Glomerular visceral epithelial cell (primary cell): ENCODE measurements at regions not wholly inside any gene's neighbourhood (a gene's known extent, or its start where the extent isn't known, plus 50 kb on each side); places are given as distances from the start of the nearest gene placed in this dataset.
"Not testable (repeated sequence)": the region's sequence is repeated elsewhere in the genome, so short reads cannot be mapped to it uniquely, and the experiment has no call there.

ENCODE experiments used
- DNase-seq: peaks from one replicate; pipeline ENCODE4 v3.0.0-alpha.2; 2016; ENCODE audit errors: extremely low spot score

GRCh38 chr1:68673771-68674170, 176.9 kb upstream of the DEPDC1 start:
- DNase-seq: no peak

- DNase-seq: no peak
These were observed 178.5 kb upstream of the DEPDC1 start for GRCh38 chr1:68675336-68675735.

GRCh38 chr1:68677684-68678351, 180.9 kb upstream of the DEPDC1 start:
- DNase-seq: no peak

- no peak for DNase-seq
These were observed 199.3 kb upstream of the DEPDC1 start for GRCh38 chr1:68696221-68696620.

DNA sequence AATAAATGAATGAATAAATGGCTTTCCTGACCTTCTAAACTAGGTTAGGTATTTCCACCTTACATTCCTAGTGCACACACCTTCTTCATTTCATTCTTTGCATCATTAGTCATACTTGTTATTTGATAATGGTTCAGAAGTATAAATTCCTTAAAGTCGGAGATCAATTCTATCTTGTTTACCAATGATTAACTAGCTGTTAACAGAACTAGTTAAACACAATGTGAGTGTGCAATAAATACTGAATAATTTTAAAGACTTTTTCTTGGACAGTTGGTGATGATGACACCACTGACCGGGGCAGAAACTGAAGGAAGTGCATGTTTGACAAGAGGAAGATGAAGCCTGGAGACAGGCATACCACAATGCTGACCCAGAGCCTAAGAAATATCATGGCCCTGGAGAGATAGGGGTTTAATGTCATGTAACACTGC, 207.1 kb upstream of the DEPDC1 start:
- DNase-seq: no peak

DNA sequence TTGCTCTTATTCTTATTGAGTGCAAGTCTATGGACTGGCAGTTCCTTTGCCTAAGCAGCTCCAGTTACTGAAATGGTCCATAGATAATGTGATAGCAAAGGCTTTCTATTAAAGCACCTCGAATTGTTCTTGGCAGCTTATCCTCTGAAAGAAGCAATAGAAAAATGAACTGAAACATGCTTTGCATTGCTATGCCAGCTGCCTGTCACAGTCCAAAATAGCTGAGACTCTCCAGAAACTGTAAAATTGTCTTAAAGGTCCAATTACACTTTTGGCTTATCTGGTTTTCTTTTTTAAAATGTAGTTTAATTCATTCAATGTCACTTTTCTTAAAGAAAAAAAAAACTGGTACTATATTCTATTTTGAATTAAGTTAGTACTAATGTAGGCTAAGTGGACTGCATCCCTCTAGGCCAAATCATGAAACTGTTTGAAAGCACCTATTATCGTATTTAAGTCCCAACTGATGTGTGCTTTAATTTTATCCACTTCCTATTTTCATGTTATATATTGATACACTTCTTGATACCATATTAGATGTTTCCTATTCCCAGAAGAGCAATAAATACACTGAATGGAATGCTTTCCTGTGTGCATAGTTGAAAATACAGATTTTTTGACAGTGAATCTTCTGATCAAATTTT, 208.0 kb upstream of the DEPDC1 start:
- DNase-seq: no peak

GRCh38 chr1:68705466-68705865, 208.6 kb upstream of the DEPDC1 start:
- no peak for DNase-seq

- no peak for DNase-seq
These were observed 209.9 kb upstream of the DEPDC1 start for GRCh38 chr1:68706639-68707317.

DNA sequence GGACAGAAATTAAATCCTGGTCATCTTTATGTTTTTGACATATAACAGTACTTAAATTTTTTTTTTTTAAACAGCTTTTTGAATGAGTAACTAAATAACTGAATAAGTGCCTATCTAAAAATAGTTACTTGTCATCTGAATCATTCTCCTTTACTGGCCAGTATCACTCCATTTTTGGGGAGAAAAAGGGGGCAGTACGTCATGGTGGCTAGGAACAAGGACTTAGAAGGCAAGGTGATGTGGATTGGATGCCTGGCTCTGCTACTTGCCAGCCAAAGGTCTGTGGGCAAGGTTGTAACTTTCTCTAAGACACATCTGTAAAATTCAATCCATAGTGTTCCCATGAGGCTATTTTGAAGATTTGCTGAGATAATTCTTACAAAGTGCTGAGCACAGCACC, 220.4 kb upstream of the DEPDC1 start:
- DNase-seq: no peak

GRCh38 chr1:68720476-68720875, 223.6 kb upstream of the DEPDC1 start:
- no peak for DNase-seq

DNA sequence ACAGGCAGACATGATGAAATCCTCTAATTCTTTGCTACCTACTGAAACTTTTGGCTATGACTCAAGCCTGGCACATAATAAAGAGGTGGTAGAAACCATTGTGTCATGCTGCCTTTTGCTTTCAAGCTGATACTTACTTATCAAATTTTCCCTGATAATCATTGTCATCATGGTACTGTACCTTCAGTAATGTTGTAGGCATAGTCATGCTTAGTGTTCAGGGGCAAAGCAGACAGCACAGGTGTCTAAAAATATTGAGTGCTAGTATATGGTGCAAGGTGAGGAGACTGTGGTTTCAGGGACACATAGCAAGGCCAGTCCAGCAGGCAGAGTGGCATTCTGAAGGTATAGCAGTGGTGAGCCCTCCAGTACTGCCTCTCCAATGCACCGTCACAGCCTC, 226.9 kb upstream of the DEPDC1 start:
- no peak for DNase-seq

- peak; percentile 2 for DNase-seq
These were observed 228.3 kb upstream of the DEPDC1 start for GRCh38 chr1:68725001-68725752.

DNA sequence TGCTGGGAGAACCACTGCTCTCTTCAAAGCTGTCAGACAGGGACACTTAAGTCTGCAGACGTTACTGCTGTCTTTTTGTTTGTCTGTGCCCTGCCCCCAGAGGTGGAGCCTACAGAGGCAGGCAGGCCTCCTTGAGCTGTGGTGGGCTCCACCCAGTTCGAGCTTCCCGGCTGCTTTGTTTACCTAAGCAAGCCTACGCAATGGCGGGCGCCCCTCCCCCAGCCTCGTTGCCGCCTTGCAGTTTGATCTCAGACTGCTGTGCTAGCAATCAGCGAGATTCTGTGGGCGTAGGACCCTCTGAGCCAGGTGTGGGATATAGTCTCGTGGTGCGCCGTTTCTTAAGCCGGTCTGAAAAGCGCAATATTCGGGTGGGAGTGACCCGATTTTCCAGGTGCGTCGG, 242.6 kb upstream of the DEPDC1 start:
- not testable (repeated sequence) for DNase-seq

DNA sequence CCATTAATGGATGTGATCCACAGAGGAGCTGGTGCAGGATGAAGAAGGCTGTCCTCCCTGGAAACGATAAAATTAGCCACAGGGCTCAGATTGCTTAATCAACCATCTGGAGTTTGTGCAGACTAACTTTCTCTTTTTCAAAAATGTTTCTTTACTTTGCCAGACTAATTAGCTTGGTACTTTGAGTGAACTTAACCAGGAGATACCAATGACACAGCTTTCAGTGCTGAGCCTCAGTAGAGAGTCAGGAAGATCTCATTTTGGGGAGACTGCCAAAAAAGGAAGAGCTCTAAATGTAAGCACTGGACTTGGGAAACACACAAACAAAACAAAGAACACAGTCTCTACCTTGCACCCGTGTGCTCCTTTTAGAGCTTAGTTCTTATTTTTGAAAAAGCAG, 248.1 kb upstream of the DEPDC1 start:
- no peak for DNase-seq

DNA sequence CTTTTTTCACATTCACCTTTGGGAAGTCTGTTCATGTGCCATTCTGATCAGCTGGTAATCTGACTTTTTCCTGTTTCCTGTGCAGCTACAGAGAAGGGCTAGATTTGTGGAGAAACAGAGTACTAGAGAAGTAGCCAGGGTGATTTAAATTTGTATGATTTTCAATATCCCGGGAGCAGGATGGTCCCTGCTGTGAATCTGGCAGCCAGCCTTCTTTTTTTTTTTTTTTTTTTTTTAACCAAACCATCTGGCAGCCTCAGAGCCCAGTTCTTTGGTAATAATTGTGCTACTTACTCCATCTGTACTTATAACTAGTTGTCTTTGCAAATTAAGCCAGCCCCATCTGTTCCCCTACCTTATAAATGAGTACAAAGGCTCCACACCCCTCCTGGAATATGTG, 248.6 kb upstream of the DEPDC1 start:
- no peak for DNase-seq

DNA sequence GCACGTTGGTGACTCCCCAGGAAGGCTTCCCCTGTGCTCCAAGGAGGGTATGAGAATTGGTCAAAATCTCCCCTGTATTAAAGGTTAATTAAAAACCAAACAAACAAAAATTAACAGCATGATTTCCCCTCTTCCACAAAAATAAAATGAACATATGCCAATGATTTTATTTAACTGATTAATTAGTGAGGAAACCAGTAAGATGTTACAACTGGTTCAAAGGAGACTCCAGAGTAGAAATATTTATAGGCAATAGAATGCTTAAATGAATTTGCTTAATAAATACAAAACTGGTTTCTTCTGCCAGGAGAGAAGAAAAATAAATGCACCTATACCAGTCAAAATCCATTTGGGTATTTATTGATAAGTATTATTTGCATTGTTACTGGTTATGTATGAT, 249.5 kb upstream of the DEPDC1 start:
- no peak for DNase-seq

DNA sequence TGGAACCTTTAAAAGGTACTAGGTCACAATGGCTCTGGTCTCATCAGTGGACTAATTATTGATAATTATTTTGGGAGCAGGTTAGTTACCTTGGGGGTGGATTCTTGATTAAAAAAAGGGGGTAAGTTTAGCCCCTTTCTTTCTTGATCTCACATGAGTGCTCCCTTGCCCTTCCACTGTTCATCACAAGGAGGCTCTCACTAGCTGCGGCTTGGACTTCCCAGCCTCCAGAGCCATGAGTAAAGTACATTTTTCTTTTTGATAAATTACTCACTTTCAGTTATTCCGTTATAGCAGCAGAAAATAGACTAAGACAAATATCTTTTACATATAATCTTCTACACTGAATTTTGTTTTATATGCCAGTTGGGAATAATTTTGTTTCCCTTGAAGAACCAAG, 254.8 kb upstream of the DEPDC1 start:
- DNase-seq: no peak

- DNase-seq: no peak
These were observed 261.9 kb upstream of the DEPDC1 start for GRCh38 chr1:68758666-68759209.

GRCh38 chr1:68767941-68768340, 271.1 kb upstream of the DEPDC1 start:
- no peak for DNase-seq

GRCh38 chr1:68770817-68771216, 273.9 kb upstream of the DEPDC1 start:
- DNase-seq: no peak

DNA sequence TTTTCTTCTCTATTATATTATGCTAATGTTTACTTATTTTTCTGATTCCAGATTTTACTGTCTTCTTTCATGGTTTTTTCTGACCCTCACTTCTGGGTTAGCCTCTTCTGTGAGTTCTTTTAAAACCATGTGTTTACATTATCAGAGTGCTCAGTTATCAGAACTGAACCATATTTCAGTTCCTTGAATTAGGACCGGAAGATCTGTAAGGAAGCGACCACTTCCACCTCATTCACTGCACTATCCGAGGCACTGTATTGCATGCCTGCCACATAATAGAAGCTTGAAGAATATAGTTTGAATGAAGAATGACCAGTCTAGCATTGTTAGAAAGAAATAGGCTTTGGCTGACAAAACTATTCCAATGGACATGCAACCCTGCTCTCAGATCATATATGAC, 281.0 kb upstream of the DEPDC1 start:
- DNase-seq: no peak

- not testable (repeated sequence) for DNase-seq
These were observed 283.0 kb upstream of the DEPDC1 start for GRCh38 chr1:68779841-68780240.
